Fibroblast of the aortic adventitia (primary cell): ENCODE measurements at regions not wholly inside any gene's neighbourhood (a gene's known extent, or its start where the extent isn't known, plus 50 kb on each side); places are given as distances from the start of the nearest gene placed in this dataset.

ENCODE experiments used
- DNase-seq: peaks from one replicate; pipeline ENCODE4 v3.0.0-alpha.2; 2010; ENCODE audit warnings: low read depth
- H3K4me3 ChIP-seq: 2 replicates; pipeline ENCODE4 v1.5.1; 2011; ENCODE audit warnings: low read depth, mild to moderate bottlenecking, control low read depth, low read length, moderate library complexity
- TF ChIP-seq, protein P1 (sequence below): IDR thresholded peaks from 2 replicates; pipeline ENCODE4 v1.5.1; 2011; ENCODE audit warnings: mild to moderate bottlenecking, low read length, control low read depth, inconsistent platforms; ENCODE audit not compliant: insufficient read depth

DNA sequence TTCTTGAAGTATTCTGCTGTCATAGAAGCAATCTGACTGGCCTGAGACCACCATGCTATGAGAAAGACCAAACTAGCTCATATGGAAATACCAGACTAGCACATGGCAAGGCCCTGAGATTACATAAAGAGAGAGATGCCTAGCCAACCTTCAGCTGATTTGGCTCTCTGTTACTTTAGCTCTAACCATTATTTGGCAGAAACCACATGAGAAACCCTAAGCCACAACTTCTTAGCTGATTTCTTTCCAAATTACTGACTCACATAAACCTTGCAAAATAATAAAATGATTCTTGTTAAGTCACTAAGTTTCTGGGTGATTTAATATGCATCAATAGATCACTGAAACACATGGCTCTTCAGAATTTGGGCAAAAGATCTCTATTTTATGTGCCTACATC is 295.0 kb upstream of the ZNF521 start:
- no peak overlapping the region for H3K4me3 ChIP-seq
- TF ChIP-seq, protein P1, sequence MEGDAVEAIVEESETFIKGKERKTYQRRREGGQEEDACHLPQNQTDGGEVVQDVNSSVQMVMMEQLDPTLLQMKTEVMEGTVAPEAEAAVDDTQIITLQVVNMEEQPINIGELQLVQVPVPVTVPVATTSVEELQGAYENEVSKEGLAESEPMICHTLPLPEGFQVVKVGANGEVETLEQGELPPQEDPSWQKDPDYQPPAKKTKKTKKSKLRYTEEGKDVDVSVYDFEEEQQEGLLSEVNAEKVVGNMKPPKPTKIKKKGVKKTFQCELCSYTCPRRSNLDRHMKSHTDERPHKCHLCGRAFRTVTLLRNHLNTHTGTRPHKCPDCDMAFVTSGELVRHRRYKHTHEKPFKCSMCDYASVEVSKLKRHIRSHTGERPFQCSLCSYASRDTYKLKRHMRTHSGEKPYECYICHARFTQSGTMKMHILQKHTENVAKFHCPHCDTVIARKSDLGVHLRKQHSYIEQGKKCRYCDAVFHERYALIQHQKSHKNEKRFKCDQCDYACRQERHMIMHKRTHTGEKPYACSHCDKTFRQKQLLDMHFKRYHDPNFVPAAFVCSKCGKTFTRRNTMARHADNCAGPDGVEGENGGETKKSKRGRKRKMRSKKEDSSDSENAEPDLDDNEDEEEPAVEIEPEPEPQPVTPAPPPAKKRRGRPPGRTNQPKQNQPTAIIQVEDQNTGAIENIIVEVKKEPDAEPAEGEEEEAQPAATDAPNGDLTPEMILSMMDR: no peak
- peak; percentile 67 for DNase-seq

DNA sequence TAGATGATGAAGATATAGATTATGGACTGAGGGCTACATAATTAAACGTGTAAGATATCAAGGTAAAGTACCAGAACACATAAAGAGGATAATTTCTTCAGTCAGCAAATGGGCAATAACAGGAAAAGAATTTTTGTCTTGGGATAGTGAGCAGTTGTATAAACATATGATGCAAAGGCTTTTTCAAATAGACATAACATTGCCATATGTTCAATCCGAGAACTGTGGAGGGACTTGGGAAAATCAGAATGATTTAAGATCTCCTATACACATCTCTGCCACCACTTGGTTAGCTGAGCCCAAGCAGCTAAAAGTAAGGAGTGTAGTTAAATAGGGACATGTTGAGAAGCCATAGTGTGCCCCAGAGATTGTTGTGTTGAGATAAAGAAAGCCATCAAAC is 287.6 kb upstream of the ZNF521 start:
- TF ChIP-seq, protein P1: no peak
- no peak for DNase-seq
- H3K4me3 ChIP-seq: no peak overlapping the region

DNA sequence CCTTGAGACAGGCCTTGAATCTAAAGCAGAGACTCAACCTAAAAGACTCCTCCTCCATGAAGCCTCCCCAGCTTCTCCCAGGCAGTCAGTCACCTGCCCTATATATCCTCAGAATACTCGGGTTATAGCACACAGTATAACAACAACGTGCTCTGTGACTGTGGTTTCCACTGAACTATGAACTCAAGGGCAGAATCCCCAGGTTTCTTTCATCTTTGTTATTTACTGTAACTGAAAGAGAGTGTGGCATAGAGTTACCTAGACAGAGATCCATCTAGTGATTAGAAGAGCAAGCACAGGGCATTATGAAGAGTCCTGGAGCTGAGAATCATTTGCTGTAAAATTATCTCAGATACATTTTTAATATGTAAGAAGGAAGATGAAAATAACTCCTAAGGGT is 281.6 kb upstream of the ZNF521 start:
- DNase-seq: no peak
- no peak overlapping the region for H3K4me3 ChIP-seq
- TF ChIP-seq, protein P1: no peak

DNA sequence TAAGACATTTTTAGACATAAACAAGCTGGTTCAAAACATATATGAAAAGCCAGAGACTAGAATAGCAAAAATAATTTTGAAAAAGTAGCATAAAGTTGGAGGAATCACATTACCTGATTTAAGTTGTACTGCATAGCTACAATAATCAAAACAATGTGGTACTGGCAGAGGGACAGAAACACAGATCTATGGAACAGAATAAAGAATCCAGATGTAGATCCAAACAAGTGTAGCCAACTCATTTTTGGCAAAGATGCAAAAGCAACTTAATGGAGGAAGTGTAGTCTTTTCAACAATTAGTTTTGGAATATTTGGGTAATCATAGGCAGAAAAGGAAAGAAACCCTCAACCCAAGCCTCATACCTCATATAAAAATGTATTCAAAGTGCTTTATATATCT is 278.7 kb upstream of the ZNF521 start:
- TF ChIP-seq, protein P1: no peak
- DNase-seq: peak; percentile 2
- H3K4me3 ChIP-seq: no peak overlapping the region

DNA sequence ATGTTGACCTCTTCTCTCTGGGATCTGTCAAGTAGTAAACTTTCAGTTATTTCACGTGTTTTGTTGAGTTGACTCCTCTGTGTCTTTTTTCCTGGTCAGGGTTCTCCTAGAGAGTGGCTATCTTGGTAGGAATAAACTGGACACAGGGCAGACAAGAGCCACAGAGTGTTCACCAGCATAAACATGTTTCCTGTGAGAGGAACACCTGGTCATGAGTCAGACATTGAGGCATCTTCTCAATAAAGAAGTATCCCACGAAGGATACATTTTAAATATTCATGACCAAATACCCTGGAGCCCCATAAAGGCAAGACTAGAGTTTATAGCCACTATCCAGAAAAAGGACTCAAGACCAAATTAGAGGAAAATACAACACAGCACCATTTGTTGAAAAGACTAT is 269.7 kb upstream of the ZNF521 start:
- no peak overlapping the region for H3K4me3 ChIP-seq
- TF ChIP-seq, protein P1: no peak
- DNase-seq: no peak

DNA sequence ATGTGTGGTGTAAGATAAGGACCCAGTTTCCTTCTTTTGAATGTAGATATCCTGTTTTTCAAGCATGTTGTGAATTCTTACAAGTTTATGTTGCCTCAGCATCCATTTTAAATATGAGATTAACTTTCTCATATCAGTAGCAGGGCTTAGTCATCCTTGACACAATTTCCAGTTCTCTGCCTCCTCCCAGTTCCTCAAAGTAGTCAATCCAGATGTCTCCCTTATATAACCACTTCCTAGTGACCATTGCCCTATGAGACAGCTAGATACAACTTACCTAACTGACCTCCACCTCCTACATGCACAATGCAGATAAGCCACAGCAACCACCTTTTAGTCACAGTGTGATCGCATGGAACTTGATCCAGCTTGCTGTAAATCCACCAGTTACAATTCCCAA is 269.2 kb upstream of the ZNF521 start:
- TF ChIP-seq, protein P1: no peak
- H3K4me3 ChIP-seq: no peak overlapping the region
- no peak for DNase-seq

DNA sequence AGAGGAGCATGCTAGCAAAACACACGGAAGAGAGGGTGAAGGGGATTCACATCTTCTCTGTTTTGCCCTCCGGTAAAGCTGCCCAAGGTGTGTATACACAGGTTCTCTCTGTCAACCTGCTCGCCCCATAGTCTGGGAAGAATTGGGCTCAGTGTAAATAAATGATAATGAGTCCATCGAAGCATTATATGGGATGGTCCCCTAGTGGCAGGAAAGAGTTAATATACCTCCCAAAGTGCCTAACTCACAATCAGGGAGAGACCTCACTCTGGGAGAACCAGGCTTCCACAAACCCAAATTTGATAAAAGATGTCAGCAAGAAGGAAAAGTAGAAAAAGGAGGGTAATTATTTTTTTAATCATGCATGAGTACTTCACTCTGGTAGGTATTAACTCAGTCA is 262.2 kb upstream of the ZNF521 start:
- TF ChIP-seq, protein P1: no peak
- no peak overlapping the region for H3K4me3 ChIP-seq
- DNase-seq: no peak
